ENCODE measurements at regions not wholly inside any gene's neighbourhood (a gene's known extent, or its start where the extent isn't known, plus 50 kb on each side); places are given as distances from the start of the nearest gene placed in this dataset.

DNA sequence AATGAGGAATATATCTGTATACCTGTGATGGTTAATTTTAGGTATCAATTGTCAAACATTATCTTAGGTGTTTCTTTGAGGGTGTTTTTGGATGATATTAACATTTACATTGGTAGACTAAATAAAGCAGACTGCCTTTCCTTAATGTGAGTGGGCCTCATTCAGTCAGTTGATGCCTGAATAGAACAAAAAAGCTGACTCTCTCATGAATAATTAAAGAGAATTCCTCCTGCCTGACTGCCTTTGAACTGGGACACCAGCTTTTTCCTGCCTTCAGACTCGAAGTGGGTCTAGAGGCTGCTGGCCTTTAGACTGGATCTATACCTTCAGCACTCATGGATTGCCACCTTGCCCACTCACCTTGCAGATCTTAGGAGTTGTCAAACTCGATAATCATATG is 117.9 kb upstream of the TMEM168 start:
- H3K14ac ChIP-seq (ENCODE audit: insufficient read depth, low read length) = no peak overlapping the region
- H3K27ac ChIP-seq (ENCODE audit: insufficient read length, low read depth, low read length) = no peak overlapping the region
- no peak overlapping the region for H3K56ac ChIP-seq (ENCODE audit: insufficient read length, low read depth, low read length)
- TF ChIP-seq, protein P1, sequence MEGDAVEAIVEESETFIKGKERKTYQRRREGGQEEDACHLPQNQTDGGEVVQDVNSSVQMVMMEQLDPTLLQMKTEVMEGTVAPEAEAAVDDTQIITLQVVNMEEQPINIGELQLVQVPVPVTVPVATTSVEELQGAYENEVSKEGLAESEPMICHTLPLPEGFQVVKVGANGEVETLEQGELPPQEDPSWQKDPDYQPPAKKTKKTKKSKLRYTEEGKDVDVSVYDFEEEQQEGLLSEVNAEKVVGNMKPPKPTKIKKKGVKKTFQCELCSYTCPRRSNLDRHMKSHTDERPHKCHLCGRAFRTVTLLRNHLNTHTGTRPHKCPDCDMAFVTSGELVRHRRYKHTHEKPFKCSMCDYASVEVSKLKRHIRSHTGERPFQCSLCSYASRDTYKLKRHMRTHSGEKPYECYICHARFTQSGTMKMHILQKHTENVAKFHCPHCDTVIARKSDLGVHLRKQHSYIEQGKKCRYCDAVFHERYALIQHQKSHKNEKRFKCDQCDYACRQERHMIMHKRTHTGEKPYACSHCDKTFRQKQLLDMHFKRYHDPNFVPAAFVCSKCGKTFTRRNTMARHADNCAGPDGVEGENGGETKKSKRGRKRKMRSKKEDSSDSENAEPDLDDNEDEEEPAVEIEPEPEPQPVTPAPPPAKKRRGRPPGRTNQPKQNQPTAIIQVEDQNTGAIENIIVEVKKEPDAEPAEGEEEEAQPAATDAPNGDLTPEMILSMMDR (conservative IDR thresholded peaks at IDR 0.05) = no peak
- no peaks in the 10 kb centered on the region for H3K27me3 ChIP-seq (ENCODE audit: insufficient read depth, low read length)
- H3K23ac ChIP-seq (ENCODE audit: insufficient read length, low read depth, low read length) = no peak overlapping the region
- no peak overlapping the region for H3K9ac ChIP-seq (ENCODE audit: extremely low read depth, insufficient read length, low read length)
- no peaks in the 10 kb centered on the region for H3K9me3 ChIP-seq (ENCODE audit: control insufficient read depth, low read depth, low read length)
- Mint-ChIP-seq H3K9me3 (peaks cover 0 to 9% of the 10 kb centered on the region in 2 experiments; a peak in 4 of 5 replicates), H3K4me1 (peaks cover 11 to 14% of the 10 kb centered on the region in 2 experiments), H3K27me3 (ENCODE audit: low read depth) (no peaks in the 10 kb centered on the region), H3K4me3 (no peak overlapping the region), H3K27ac (peak overlapping the region in 1 of 3 experiments; percentile 82; a peak in 1 of 7 replicates), H3K36me3 (ENCODE audit: insufficient read depth in 1 of 3, low read depth in 3 of 3) (peaks cover 11 to 32% (median 21%) of the 10 kb centered on the region in 3 experiments)
- H3T11ph ChIP-seq (ENCODE audit: low read length) = no peak overlapping the region
- no peak overlapping the region for H3K4ac ChIP-seq (ENCODE audit: low read depth, low read length)
- WGBS (ENCODE audit: extremely low coverage, insufficient read length, low lambda C conversion rate) = no CpG with 5 or more reads among the region's 2 CpGs
- H2BK15ac ChIP-seq (ENCODE audit: low read depth, low read length) = no peak overlapping the region
- no peak overlapping the region for H4K5ac ChIP-seq (ENCODE audit: insufficient read length, low read depth, low read length)
- H4K91ac ChIP-seq (ENCODE audit: insufficient read length, low read depth, low read length) = no peak overlapping the region
- H2AK5ac ChIP-seq (ENCODE audit: insufficient read length, low read length) = no peak overlapping the region
- H3K79me1 ChIP-seq (ENCODE audit: insufficient read depth, low read depth, low read length, poor library complexity, severe bottlenecking) = no peaks in the 10 kb centered on the region
- H2BK20ac ChIP-seq (ENCODE audit: low read depth, low read length, poor library complexity, severe bottlenecking) = no peak overlapping the region
- H3K18ac ChIP-seq (ENCODE audit: insufficient read length, low read depth, low read length) = no peak overlapping the region
- no peak overlapping the region for H3K4me2 ChIP-seq (ENCODE audit: insufficient read depth, insufficient read length, low read length)
- no peak overlapping the region for H4K8ac ChIP-seq (replicated peaks; ENCODE audit: insufficient read length, low read depth, low read length)
- H2AFZ ChIP-seq (ENCODE audit: low read length) = no peak overlapping the region
- H3K23me2 ChIP-seq (ENCODE audit: insufficient read length, low read depth, low read length, poor library complexity, severe bottlenecking) = no peaks in the 10 kb centered on the region
- H2BK5ac ChIP-seq (ENCODE audit: insufficient read length, low read length) = no peak overlapping the region
- no peak overlapping the region for H2BK120ac ChIP-seq (ENCODE audit: low read depth, low read length, poor library complexity, severe bottlenecking)
- H2BK12ac ChIP-seq (ENCODE audit: insufficient read length, low read depth, low read length) = no peak overlapping the region
- no peaks in the 10 kb centered on the region for H3K4me1 ChIP-seq (ENCODE audit: insufficient read depth, low read length)
- no peaks in the 10 kb centered on the region for H4K20me1 ChIP-seq (ENCODE audit: control insufficient read depth, insufficient read depth, insufficient read length)
- no peak for DNase-seq
- H3K79me2 ChIP-seq (ENCODE audit: insufficient read depth, low read length) = no peaks in the 10 kb centered on the region
